Epithelial cell of esophagus (primary cell): ENCODE measurements at regions not wholly inside any gene's neighbourhood (a gene's known extent, or its start where the extent isn't known, plus 50 kb on each side); places are given as distances from the start of the nearest gene placed in this dataset.
A peak's percentile ranks its signal among the peaks of the same experiment; 100 is the strongest.

Experiments
- DNase-seq: peaks from one replicate; pipeline ENCODE4 v3.0.0; 2010; ENCODE audit warnings: low read depth
- H3K4me3 ChIP-seq: 2 replicates; pipeline ENCODE4 v1.5.1; 2011; ENCODE audit warnings: mild to moderate bottlenecking, low read length, control low read depth
- TF ChIP-seq, protein P1 (sequence below): IDR thresholded peaks from 2 replicates; pipeline ENCODE4 v1.5.1; 2011; ENCODE audit warnings: low read depth, mild to moderate bottlenecking, low read length, control low read depth, inconsistent platforms; ENCODE audit not compliant: insufficient read depth; ENCODE audit errors: missing control alignments

DNA sequence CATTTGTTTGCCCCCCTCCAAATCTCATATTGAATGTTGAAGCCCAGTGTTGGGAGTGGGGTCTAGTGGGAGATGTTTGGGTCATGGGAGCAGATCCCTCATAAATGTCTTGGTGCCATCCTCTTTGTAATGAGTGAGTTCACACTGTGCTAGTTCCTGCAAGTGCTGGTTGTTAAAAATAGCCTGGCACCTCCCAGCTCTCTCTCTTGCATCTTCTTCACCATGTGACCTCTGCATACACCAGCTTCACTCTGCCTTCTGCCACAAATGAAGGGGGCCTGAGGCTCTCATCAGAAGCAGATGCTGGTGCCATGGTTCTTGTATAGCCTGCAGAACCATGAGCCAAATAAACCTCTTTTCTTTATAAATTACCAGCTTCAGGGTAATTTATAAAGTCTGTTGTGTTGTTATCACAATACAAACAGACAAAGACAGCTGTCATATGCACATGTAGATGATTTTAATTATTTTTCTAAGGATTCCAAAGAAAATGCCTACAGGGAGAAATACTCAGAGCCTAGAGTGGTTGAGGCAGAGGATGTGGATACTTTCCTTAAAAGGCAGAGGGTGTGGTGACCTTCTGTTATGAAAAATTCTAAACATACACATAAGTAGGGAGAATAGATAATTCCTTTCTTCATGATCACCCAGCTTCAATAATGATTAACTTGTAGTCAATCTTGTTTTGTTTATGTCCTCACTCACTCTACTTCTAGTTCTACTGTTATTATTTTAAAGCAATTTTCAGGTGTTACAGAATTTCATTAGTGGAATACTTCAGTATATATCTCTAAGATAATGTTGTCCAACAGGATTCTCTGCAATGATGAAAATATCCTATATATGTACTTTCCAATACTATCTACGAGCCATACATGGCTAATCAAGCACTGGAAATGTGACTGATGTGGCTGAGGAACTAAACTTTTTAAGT is 75.1 kb upstream of the RANBP6 start:
- no peak overlapping the region for H3K4me3 ChIP-seq
- TF ChIP-seq, protein P1, sequence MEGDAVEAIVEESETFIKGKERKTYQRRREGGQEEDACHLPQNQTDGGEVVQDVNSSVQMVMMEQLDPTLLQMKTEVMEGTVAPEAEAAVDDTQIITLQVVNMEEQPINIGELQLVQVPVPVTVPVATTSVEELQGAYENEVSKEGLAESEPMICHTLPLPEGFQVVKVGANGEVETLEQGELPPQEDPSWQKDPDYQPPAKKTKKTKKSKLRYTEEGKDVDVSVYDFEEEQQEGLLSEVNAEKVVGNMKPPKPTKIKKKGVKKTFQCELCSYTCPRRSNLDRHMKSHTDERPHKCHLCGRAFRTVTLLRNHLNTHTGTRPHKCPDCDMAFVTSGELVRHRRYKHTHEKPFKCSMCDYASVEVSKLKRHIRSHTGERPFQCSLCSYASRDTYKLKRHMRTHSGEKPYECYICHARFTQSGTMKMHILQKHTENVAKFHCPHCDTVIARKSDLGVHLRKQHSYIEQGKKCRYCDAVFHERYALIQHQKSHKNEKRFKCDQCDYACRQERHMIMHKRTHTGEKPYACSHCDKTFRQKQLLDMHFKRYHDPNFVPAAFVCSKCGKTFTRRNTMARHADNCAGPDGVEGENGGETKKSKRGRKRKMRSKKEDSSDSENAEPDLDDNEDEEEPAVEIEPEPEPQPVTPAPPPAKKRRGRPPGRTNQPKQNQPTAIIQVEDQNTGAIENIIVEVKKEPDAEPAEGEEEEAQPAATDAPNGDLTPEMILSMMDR, result no peak
- peak; percentile 13 for DNase-seq

DNA sequence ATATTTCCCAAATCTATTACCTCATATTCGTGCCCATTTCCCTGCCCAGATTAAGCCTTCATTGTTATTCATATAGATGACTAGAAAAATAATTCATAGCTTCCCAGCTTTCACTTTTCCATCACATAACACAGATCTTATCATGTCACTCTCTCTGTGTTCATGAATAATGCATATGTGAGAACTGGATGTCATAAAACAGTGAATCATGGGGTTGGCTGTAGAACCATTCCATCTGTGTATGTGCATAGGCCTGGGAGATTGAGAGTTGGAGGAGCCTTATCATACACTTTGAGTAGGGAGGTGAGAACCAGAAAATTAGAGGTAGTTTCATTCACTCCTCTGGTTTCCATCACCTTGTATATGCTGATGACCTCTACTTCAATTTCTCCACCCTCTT is 73.9 kb upstream of the RANBP6 start:
- H3K4me3 ChIP-seq, result no peak overlapping the region
- DNase-seq, result no peak
- TF ChIP-seq, protein P1, result no peak

DNA sequence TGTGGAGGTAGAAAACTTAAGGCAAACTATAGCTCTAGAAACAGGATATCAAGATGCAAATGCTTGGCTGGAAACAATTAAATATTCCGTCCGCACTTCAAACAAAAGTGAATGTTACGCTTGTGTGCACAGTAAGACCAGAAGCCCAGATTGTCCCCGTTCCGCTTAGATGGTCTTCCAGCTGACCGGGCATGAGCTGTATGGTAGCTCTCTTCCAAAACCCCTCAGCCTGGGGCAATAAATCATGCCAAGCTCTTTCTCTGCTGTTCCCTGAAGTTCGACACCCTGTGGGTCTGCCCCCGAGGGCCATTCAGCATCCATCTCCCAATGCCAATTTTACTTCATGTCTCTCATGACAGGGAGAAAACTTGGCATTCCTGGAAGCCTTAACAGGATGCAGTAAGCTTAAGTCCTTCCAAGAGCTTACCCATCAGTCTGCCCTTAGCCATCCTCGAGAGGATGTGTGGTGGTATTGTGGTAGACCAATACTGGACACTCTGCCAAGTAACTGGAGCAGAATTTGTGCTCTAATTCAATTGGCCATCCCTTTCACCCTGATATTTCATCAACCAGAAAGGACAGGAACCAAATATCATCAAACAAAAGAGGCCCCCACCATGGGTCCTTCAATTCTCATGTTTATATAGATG is 70.7 kb upstream of the RANBP6 start:
- TF ChIP-seq, protein P1, result no peak
- DNase-seq, result no peak
- no peak overlapping the region for H3K4me3 ChIP-seq

DNA sequence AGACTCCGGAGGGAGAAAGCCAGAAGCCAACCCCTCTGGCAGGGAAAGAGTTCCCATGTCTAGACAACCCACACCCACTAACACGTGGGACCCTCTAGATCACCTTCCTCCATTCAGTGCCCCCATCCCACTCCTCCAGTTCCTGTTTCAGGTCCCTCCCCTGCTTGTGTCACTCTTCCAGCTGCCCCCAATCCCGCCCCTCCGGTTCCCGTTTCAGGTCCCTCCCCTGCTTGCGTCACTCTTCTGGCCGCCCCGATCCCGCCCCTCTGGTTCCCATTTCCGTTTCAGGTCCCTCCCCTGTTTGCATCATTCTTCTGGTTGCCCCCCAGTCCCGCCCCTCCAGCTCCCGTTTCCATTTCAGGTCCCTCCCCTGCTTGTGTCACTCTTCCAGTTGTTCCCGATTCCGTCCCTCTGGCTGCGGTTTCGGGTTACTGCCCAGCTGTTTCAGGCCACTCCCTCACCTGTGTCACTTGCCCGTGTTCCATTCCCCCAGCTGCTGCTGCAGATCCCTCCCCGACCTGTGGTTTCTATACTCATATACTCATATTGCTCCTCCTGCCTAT is 64.8 kb upstream of the RANBP6 start:
- TF ChIP-seq, protein P1, result no peak

DNA sequence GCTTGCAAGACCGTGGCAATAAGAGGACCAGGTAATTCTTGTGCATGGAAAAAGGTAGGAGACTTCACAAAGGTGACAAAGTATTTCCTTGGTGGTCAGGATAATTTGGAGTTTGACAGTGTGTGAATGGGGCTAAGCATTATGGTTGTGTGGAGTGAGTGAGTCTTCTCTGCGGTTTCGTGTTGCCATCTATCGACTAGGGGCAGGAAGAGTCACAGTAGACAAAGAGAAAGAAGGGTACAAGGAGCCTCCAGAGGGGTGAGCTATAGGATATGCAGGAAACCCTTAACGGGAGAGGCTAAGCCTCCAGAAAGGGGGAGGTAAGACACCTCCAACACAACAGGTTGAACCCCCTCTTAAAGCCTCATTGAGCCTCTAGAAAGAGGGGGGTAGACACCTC is 64.0 kb upstream of the RANBP6 start:
- H3K4me3 ChIP-seq, result peak overlapping the region; percentile 50
- no peak for DNase-seq
- TF ChIP-seq, protein P1, result no peak

More for the DNA sequence above, 64.8 kb upstream of the RANBP6 start:
- H3K4me3 ChIP-seq, result peak overlapping the region; percentile 50
- DNase-seq, result peak; percentile 97

DNA sequence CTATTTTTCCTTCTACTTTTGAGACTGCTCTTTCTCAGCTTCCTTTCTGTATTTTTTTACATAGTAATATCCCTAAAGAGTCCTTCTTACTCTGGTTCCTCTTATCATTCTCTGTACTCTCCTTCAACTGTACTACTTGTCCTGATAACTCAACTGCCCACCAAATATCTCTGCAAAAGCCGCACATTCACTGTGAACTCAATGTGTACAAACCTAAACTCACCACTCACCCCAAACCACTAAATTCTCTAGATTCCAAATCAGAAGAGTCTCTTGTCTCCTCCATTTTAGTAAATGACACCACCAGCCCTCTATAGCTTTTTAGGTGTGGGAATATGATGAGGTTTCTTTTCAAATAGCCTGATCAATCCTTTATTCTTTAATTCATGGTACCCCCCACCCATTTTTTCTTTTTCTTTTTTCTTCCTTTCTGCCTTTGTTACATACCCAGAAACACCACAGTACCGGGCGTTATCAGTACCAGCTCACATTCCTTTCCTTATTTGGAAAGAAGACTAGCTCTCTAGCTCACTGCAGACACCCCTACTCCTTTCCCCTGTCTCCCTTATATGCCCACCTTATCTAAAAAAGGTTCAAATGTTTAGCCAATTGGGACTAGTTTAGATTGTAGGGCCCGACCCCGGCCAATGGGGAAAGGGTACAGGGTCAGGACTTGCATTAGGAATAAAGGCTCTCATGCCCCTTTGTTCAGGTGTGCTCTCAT is 63.1 kb upstream of the RANBP6 start:
- TF ChIP-seq, protein P1, result no peak
- H3K4me3 ChIP-seq, result no peak overlapping the region
- DNase-seq, result no peak
